ENCODE measurements at regions not wholly inside any gene's neighbourhood (a gene's known extent, or its start where the extent isn't known, plus 50 kb on each side); places are given as distances from the start of the nearest gene placed in this dataset.
A peak's percentile ranks its signal among the peaks of the same experiment; 100 is the strongest.

- Histone ChIP-seq H3K4me1 (ENCODE audit: control insufficient read depth, insufficient read depth, low read length, poor library complexity, severe bottlenecking) (peaks cover 30% of the 10 kb centered on the region), H3K9me3 (ENCODE audit: control insufficient read depth, low read length) (no peaks in the 10 kb centered on the region), H3K27ac (ENCODE audit: low read depth, low read length, severe bottlenecking) (no peak overlapping the region), H3K36me3 (ENCODE audit: control insufficient read depth, insufficient read depth, low read length) (no peaks in the 10 kb centered on the region), H3K4me3 (ENCODE audit: extremely low read depth, insufficient read depth, low read length, poor library complexity, severe bottlenecking) (no peak overlapping the region)
- WGBS, 2 experiments (ENCODE audit: insufficient coverage in 2 of 2), result 93 to 95% methylated on average over 3 of the region's 5 CpGs
Measured at GRCh38 chr2:8542381-8543059, 139.3 kb upstream of the ID2 start.

DNA sequence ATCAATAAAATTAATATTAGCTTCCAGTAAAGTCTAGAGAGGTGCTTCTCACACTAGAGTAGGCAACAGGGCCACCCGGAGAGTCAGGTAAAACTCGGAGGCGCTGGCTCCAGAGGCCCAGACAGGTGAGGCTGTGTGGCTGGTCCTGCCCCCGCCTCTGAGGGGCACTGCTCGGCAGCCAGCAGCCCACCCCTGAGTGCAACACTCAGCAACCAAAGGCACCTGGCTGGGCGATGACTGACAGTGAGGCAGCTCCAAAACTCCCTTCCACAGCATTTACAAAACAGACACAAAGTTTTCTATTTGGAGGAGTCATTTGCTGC, 138.8 kb upstream of the ID2 start:
- Histone ChIP-seq H3K4me1 (ENCODE audit: control insufficient read depth, insufficient read depth, low read length, poor library complexity, severe bottlenecking) (peaks cover 30% of the 10 kb centered on the region), H3K4me3 (ENCODE audit: extremely low read depth, insufficient read depth, low read length, poor library complexity, severe bottlenecking) (no peak overlapping the region), H3K9me3 (ENCODE audit: control insufficient read depth, low read length) (no peaks in the 10 kb centered on the region), H3K27ac (ENCODE audit: low read depth, low read length, severe bottlenecking) (peak overlapping the region; percentile 1), H3K36me3 (ENCODE audit: control insufficient read depth, insufficient read depth, low read length) (no peaks in the 10 kb centered on the region)
- WGBS, 2 experiments (ENCODE audit: insufficient coverage in 2 of 2), result 82 to 89% methylated on average over 3 to 5 of the region's 6 CpGs

DNA sequence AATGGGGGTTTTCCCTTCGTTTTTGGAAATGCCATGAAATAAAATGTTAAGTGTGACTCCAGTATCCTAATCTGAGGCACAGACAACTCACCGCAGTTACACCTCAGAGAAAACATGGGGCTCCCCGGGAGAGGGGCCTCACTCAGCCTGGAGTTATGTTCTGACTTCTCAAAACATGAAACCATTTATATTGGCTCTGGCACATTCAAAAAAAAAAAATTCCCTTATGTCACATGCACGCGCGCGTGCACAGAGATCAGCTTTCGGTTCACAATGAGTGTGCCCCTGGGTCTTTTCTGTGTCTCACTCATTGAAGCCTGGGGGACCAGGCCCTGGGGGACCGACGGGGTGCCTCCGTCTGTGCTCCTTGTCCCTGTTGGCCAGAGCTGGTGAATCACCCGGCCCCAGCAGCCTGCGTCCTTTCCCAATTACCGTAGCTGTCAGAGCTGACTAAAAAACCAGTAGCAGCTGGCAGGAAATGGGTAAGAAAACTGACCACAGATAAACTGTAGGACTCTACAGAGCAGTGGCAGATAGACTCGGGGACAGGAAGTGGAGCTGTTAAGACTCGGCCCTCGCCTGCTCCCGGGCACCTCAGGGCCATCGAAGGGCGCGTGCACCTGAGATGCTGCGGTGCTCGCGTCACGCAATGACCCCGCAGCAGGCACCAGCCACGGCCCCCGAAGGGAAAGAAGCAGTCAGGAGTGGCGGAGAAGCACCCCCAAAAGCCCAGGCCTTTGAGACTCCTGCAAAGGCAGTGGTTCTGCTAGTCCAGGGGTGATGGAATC, 138.3 kb upstream of the ID2 start:
- H3K27ac ChIP-seq (ENCODE audit: low read depth, low read length, severe bottlenecking), result peak overlapping the region; percentile 1
- 85 to 94% methylated on average over 24 to 25 of the region's 29 CpGs for WGBS, 2 experiments (ENCODE audit: insufficient coverage in 2 of 2)
- peaks cover 30% of the 10 kb centered on the region for H3K4me1 ChIP-seq (ENCODE audit: control insufficient read depth, insufficient read depth, low read length, poor library complexity, severe bottlenecking)
- no peak overlapping the region for H3K4me3 ChIP-seq (ENCODE audit: extremely low read depth, insufficient read depth, low read length, poor library complexity, severe bottlenecking)
- no peaks in the 10 kb centered on the region for H3K9me3 ChIP-seq (ENCODE audit: control insufficient read depth, low read length)
- no peaks in the 10 kb centered on the region for H3K36me3 ChIP-seq (ENCODE audit: control insufficient read depth, insufficient read depth, low read length)

DNA sequence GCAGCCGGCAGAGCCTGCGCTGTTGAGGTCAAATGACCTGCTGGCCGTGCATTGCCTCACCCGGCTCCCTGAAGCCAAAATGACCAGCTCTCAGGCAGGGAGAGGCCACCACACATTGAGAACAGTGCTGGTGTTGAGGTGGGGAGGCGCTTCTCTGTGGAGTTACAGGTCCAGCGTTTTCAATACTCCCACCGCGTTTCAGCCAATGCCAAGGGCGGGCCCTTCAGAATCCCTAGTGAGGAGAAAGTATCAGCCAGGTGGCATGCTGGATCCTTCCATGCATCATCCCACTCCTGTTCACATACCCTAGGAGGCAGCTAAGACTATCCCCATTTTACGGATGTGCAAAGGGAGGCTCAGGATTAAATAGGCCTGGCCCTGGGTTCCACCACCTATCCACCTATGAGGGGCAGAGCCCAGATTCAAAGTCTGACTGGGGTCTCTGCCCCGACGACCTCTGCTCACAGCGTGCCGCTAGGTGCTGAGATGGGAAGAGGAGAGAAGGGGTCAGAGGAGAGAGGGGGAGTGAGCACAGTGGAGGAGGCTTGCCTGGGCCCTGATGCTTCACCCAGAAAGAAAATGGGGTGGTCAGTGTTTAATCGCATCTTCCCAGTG, 137.6 kb upstream of the ID2 start:
- H3K27ac ChIP-seq (ENCODE audit: low read depth, low read length, severe bottlenecking), result no peak overlapping the region
- H3K4me1 ChIP-seq (ENCODE audit: control insufficient read depth, insufficient read depth, low read length, poor library complexity, severe bottlenecking), result peaks cover 30% of the 10 kb centered on the region
- no peaks in the 10 kb centered on the region for H3K9me3 ChIP-seq (ENCODE audit: control insufficient read depth, low read length)
- WGBS, 2 experiments (ENCODE audit: insufficient coverage in 2 of 2), result 90 to 95% methylated on average over 7 to 13 of the region's 15 CpGs
- H3K36me3 ChIP-seq (ENCODE audit: control insufficient read depth, insufficient read depth, low read length), result no peaks in the 10 kb centered on the region
- H3K4me3 ChIP-seq (ENCODE audit: extremely low read depth, insufficient read depth, low read length, poor library complexity, severe bottlenecking), result no peak overlapping the region

DNA sequence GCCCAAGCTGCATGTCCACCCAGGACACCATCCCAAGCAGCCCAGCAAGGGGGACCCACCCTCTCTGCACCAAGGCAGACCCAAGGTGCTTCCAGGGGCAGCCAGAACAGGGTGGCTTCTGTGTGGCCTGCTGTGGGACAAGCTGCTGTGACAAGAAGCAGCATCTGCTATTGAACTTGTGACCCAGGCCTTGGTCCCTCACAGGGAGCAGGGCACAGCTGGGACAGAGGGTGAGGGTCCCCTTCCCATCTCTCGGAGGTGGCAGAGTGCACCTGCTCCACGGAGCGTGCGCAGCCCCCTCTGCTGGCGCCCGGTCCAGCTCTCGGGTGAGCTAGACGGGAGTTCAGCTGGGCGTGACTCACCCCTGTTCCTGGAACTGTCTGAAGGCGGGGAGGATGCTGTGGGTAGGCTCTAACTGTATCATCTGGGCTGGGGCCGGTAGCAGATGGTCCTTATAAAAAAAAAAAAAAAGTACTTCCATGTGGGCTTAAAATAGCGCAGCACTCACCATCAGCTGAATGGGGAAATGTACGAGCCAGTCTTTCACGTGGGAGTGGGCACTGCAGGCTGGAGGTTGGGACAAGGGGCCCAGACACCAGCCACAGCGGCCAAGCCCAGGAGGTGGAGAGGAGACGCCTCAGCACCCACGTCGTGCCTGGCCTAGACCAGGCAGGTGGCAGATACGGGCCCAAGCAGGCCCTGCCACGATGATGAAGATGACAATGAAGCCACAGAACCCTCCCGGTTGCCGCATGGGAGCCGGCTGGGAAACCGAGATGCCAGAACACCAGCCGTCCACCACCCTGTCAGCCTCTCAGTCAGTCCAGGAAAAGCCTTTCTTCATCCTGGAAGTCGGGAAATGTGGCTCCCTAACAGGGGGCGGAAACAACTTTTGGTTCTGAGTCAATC, 136.8 kb upstream of the ID2 start:
- H3K27ac ChIP-seq (ENCODE audit: low read depth, low read length, severe bottlenecking), result no peak overlapping the region
- H3K4me3 ChIP-seq (ENCODE audit: extremely low read depth, insufficient read depth, low read length, poor library complexity, severe bottlenecking), result no peak overlapping the region
- no peaks in the 10 kb centered on the region for H3K36me3 ChIP-seq (ENCODE audit: control insufficient read depth, insufficient read depth, low read length)
- peaks cover 25% of the 10 kb centered on the region for H3K4me1 ChIP-seq (ENCODE audit: control insufficient read depth, insufficient read depth, low read length, poor library complexity, severe bottlenecking)
- no peaks in the 10 kb centered on the region for H3K9me3 ChIP-seq (ENCODE audit: control insufficient read depth, low read length)
- 91 to 92% methylated on average over 20 to 23 of the region's 27 CpGs for WGBS, 2 experiments (ENCODE audit: insufficient coverage in 2 of 2)

GRCh38 chr2:8545695-8546611, 135.9 kb upstream of the ID2 start:
- no peaks in the 10 kb centered on the region for H3K36me3 ChIP-seq (ENCODE audit: control insufficient read depth, insufficient read depth, low read length)
- H3K9me3 ChIP-seq (ENCODE audit: control insufficient read depth, low read length), result no peaks in the 10 kb centered on the region
- WGBS, 2 experiments (ENCODE audit: insufficient coverage in 2 of 2), result 96 to 97% methylated on average over 20 to 23 of the region's 30 CpGs
- peaks cover 18% of the 10 kb centered on the region for H3K4me1 ChIP-seq (ENCODE audit: control insufficient read depth, insufficient read depth, low read length, poor library complexity, severe bottlenecking)
- H3K27ac ChIP-seq (ENCODE audit: low read depth, low read length, severe bottlenecking), result no peak overlapping the region
- no peak overlapping the region for H3K4me3 ChIP-seq (ENCODE audit: extremely low read depth, insufficient read depth, low read length, poor library complexity, severe bottlenecking)

DNA sequence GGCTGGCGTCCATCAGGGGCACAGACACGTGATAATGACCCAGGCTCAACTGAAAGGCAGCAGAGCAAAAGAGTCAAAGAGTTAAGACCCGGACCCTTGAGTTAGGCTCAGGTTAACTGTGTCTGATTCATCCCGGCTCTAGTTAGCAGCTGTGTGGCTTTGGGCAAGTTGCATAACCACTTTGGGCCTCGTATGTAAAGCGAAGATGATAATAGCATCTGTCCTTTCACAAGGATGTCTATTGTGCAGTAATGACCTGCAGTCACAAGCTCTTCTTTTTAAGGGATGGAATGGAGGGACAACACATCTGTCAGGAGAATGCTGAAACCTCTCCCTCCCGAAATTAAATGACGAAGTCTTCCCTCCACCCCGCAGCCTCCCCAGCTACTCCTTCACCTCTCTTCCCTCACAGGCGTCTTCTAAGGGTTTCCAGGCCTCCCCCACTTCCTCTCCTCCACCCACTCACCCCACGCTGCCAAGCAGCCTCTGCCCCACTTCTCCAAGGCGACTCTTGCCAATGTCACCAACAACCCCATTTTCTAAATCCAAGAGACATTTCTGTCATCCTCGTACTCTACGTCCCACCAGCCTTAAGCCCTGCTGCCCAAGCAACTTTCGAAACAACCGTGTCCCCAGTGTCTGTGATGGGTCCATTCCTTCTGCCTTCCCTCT, 135.1 kb upstream of the ID2 start:
- H3K27ac ChIP-seq (ENCODE audit: low read depth, low read length, severe bottlenecking), result no peak overlapping the region
- 86 to 90% methylated on average over 15 to 16 of the region's 16 CpGs for WGBS, 2 experiments (ENCODE audit: insufficient coverage in 2 of 2)
- H3K9me3 ChIP-seq (ENCODE audit: control insufficient read depth, low read length), result no peaks in the 10 kb centered on the region
- H3K4me3 ChIP-seq (ENCODE audit: extremely low read depth, insufficient read depth, low read length, poor library complexity, severe bottlenecking), result no peak overlapping the region
- H3K36me3 ChIP-seq (ENCODE audit: control insufficient read depth, insufficient read depth, low read length), result no peaks in the 10 kb centered on the region
- peaks cover 24% of the 10 kb centered on the region for H3K4me1 ChIP-seq (ENCODE audit: control insufficient read depth, insufficient read depth, low read length, poor library complexity, severe bottlenecking)

GRCh38 chr2:8547284-8548064, 134.4 kb upstream of the ID2 start:
- Histone ChIP-seq H3K27ac (ENCODE audit: low read depth, low read length, severe bottlenecking) (no peak overlapping the region), H3K36me3 (ENCODE audit: control insufficient read depth, insufficient read depth, low read length) (no peaks in the 10 kb centered on the region), H3K9me3 (ENCODE audit: control insufficient read depth, low read length) (no peaks in the 10 kb centered on the region), H3K4me1 (ENCODE audit: control insufficient read depth, insufficient read depth, low read length, poor library complexity, severe bottlenecking) (peaks cover 28% of the 10 kb centered on the region), H3K4me3 (ENCODE audit: extremely low read depth, insufficient read depth, low read length, poor library complexity, severe bottlenecking) (no peak overlapping the region)
- 95 to 97% methylated on average over 14 to 18 of the region's 20 CpGs for WGBS, 2 experiments (ENCODE audit: insufficient coverage in 2 of 2)

GRCh38 chr2:8548065-8548618, 133.7 kb upstream of the ID2 start:
- 86 to 94% methylated on average over 6 to 8 of the region's 9 CpGs for WGBS, 2 experiments (ENCODE audit: insufficient coverage in 2 of 2)
- peaks cover 26% of the 10 kb centered on the region for H3K4me1 ChIP-seq (ENCODE audit: control insufficient read depth, insufficient read depth, low read length, poor library complexity, severe bottlenecking)
- H3K27ac ChIP-seq (ENCODE audit: low read depth, low read length, severe bottlenecking), result no peak overlapping the region
- H3K9me3 ChIP-seq (ENCODE audit: control insufficient read depth, low read length), result no peaks in the 10 kb centered on the region
- H3K36me3 ChIP-seq (ENCODE audit: control insufficient read depth, insufficient read depth, low read length), result no peaks in the 10 kb centered on the region
- no peak overlapping the region for H3K4me3 ChIP-seq (ENCODE audit: extremely low read depth, insufficient read depth, low read length, poor library complexity, severe bottlenecking)

All from mesodermal cell (in vitro differentiated cells).